GM21723 (cell line): ENCODE measurements at regions not wholly inside any gene's neighbourhood (a gene's known extent, or its start where the extent isn't known, plus 50 kb on each side); places are given as distances from the start of the nearest gene placed in this dataset.

ENCODE experiments used
- ATAC-seq: cut with Tn5 transposase; IDR thresholded peaks from one replicate; pipeline ENCODE4 v1.9.1; 2021; ENCODE audit warnings: mild to moderate bottlenecking, moderate library complexity; ENCODE audit not compliant: unreplicated experiment

DNA sequence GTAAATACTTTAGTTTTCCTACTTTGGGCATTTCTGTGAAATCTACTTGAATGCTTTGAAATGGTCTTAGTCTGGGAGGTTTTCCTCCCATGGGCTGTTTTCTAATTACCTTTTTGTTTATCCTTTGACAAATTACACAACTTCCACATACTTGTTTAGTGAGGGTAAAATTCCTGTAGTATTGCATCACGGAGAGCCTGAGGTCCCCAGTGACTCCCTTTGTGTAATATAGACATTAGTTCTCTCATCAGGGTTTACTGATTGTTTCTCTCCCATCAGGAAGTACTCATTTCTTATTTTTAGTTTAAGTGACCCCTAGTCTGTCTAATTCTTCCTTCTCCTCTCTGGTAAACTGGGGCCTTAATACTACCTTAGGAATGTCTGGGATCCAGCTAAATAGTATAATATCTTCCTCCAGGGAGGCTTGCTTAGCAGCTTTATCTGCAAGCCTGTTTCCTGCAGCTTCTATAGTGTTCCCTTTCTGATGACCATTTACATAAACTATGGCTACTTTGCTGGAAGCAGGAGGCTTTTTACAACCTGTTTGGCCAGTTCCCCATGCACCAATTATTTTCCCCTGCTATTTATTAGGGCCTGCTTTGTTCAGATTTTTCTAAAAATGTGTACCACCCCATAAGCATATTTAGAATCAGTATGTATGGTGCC, 87.2 kb upstream of the XCR1 start:
- ATAC-seq = no peak

DNA sequence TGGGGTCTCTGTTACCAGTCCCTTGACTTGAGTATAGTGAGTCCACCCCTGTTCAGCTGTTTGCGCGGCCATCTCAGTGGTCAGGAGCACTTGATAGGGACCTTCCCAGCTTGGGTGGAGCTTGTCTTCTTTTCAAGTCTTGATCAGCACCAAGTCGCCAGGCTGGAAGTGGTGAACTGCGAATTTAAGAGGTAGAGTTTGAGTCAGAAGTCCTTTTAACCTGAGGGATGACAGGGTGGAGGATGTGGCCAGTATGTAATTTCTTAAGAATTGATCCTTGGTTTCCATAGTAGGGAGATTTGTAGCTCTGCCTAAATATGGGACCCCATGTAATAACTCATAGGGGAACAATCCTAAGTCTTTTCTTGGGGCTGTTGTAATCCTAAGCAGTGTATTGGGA, 86.3 kb upstream of the XCR1 start:
- ATAC-seq = no peak

DNA sequence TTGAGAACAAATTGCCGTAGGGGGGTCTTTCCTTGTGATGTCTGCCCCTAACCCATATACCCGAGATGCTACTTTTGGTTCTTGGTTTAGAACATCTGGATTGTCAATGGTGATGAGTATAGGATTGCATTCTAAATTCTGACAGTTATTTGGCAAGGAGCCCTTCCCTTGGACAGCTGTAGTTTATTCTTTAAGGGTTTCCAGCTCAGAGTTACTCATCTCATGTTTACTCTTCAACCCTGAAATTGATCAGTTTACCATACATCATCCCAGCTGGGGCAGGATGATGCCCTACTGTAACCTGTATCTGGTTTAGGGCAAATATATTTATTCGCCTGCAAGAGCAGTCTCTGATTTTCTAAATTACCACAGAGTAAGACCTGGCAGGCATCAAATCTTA, 85.7 kb upstream of the XCR1 start:
- ATAC-seq = no peak

DNA sequence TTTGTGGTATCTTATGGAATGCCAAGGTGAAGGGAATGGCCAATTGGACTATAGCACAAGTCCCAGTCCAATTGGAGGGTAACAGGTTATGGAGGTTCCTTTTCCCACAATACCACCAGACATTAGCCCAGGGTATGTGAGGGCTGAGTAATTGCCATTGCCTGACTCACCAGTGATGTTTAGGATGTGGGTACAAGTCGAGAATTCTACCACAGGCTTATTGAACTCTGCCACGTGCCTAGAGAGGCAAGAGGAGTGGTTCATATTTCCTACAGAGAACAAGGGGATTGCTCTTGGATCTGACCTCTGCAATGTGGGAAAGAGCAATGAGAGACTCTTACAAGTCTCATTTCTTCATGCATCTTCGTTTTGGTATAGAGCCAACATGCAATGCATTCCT, 85.0 kb upstream of the XCR1 start:
- no peak for ATAC-seq

DNA sequence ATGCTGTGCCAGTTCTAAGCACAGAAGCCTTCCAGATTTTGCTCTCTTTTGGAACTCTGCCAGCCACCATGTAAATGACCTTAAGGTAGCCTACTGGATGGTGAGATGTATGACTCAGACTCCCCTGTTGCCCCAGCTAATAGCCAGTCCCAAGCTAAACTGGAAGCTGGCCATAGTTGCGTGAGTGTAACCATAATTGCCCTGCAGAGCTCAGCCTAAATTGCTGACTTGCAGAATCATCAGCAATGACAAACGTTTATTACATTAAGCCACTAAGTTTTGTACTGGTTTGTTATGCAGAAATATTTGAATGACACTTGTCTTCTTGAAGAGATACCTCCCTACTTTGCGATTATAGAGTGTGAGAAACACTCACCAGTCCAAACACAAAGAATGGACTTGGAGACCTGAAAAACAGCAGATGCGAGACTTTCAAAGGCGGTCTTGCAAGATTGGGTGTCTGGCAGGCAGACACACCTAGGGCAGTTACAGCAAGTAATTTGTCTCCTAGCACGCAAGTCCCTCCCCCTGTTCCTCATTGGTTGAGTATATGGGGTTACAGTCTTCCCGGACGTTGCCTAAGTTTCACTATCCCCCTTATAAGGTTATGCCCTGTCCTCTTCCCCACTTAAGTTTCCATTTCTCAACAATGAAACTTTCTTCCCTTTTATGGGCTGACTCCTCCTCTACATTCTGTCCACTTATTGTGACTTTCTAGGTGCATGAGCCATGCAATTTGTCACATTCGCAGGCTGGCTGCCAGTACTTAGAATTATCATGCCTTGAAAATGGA, 83.6 kb upstream of the XCR1 start:
- peak; percentile 44 for ATAC-seq

DNA sequence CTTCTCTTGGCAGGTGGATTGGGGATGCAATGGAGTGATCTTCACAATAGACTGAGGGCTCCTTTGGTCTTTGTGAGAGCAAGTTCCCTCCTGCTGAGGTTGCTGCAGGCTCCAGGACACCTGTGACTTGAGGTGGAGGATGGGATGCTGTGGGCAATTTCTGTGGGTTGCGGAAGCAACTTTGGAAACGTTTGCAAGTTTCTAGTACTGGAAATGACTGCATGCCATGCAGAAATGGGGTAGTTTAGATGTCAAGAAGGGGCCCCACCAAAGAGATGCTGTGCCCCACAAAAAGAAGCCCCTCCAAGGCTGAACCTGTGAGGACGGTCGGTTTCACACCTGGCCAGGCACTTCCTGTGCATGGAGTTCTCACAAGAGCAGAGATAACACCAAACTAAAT, 80.4 kb upstream of the XCR1 start:
- no peak for ATAC-seq

DNA sequence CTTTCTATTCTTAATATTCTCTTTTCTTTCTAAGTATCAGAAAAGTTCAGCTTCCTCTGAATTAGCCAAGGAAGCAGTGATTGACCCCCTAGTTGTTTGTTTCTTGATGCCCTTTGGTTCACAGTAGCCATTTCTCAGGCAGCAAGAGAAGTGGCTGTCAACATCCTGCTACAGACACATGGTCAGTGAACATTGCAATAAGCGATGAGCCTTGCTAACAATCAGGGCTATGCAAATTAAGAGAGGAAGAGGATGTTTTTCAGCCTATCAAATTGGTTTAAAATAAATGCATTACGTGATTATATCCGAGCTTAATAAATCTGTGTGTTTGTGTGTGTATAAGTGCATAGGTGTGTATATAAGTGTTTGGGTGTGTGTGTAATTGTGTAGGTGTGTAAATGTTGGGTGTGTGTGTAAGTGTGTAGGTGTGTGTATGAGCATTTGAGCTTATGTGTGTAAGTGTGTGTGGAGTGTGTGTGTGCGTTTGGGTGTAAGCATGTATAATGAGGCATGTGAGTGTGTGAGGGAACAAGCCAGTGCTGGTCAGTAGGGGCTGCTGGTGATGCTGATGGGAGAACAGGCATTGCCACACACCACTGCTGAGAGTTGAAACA, 78.1 kb upstream of the XCR1 start:
- no peak for ATAC-seq

DNA sequence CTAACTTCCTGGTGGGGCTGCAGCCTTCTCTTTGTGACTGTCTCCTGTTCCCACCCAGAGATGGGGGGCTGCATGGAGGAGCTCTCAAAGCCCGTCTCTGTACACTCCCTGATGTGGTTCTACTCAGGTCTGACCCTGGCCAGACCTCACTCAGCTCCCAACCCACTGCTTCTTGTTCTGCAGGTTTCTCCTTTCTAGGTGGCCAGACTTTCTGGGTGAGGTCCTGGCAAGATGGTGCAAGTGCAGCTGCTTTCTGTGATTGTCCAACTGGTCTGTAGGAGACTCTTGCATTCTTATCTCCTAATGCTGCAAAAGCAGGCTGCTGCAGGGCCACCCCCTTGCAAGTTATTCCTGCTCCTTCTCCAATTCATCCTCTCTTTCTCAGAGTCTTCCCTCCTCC, 77.4 kb upstream of the XCR1 start:
- no peak for ATAC-seq

DNA sequence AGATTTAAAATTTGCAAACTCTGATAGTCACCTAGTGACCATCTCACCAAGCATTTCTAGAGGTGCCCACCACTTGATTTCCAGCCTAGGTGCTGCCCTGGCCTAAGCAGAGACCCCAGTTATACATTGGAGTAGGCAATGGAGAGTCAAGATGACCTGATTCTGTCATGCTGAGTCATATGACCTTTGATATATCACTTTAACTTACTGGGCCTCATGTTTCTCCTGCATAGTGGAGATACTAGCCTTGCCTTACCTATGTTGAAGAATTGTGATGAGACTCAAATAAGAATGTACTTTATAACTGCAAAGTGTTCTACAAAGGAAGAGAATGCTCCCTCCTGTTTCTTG, 75.5 kb upstream of the XCR1 start:
- ATAC-seq = no peak

DNA sequence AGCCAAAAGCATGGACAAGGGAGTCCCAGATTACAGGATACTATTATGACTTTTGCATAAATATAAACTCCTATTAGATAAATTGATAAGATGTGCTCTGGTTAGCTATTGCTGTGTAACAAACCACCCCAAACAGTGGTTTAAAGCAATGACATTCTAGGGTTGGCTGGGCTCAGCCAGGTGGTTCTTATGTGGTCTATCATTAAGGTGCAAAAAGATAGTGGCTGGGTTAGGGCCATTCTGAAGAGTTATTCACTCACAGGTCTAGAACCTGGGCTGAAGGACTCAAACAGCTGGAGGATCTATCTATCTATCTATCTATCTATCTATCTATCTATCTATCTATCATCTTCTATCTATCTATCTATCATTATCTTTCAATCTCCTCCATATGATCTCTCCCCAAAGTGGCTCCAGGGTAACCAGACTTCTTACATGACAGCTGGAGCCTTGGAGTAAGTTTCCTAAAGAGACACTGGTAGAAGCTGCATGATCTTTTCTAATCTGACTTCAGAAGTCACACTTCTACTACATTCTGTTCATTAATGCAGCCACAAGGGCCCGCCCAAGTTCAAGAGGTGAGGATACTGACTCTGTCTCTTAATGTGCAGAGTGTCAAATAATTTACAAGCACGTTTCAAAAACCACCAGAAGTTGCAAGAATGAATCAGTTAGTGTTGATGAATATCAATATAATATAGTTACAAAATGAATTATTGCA, 74.9 kb upstream of the XCR1 start:
- ATAC-seq = no peak

DNA sequence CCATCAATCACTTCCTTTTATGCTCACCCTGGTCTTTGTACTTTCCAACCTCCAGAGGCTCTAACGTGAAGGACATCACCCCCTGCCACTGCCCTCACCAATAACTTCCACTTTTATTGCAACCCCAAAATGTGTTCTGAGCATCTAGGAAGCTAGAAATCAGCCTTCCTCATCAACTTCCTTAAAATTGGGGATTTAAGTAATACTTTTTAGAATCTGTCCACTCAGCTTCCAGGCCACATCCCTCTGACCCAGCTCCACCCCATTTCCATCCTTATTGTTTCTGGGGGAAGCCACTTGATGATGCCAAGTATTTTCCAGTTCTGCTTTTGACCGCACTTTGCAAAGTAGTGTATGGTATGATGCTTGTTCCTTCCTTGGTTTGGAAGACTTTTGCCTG, 73.5 kb upstream of the XCR1 start:
- ATAC-seq = no peak

DNA sequence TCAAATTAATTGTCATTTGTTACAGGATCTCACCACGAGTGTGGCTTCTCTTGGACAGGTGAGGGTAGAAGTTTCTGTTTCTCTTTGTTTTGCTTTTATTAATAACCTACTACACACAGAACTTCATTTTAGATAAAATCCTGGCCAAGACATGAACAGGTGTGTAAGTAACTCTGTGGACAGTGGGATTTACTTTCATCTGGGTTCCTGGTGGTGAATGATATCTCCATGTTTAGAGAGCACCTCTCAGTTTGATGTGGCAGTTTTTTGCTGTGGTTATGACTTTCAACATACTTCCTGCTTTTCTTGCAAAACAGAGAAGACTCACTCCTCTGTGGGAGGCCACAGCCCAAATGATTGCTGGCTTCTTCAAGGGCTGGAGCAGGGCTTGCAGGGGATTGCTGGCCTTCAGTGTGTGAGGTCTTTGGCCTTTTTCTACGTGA, 71.1 kb upstream of the XCR1 start:
- peak; percentile 51 for ATAC-seq

DNA sequence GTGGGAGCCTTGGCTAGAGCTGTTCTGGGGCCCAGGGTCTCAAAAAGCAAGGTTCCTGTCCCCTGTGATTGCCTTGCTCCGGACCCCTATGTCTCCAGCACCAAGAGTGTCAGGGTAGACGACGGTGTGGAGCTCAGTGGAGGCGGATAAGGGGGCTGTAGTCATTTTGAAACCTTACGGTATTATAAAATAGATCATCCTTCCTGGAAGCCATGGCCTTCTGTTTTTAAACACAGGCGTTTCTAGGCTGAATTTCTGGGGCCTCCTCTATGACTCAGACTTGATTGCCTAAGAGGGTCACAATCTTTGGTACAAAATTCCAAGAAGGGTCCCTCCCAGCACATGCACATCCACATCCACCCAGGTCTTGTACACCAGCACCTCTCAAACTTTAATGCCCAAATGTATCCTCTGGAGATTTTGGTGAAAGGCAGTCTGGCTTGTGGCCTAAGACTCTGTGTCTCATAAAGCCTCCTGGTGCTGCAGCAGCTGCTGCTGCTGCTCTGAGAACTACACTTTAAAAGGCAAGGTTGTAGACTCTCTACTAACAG, 70.5 kb upstream of the XCR1 start:
- peak; percentile 31 for ATAC-seq

DNA sequence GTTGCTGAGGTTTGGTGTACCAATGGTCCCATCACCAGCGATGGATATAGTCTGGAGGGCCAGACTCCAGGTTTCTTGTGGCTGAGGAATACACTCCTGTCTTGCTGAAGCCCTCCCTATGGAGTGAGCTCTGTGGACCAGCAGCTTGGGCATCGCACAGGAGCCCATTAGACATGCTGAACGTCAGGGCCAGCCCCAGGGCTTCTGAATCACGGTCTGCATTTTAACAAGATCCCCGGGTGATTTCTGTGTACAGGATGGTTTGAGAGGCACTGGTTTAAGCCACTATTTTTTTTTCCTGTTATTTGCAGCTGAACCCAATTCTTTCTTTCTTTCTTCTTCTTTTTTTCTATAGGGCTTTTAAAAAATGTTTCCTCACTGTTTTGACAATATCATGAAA, 69.5 kb upstream of the XCR1 start:
- ATAC-seq = no peak

DNA sequence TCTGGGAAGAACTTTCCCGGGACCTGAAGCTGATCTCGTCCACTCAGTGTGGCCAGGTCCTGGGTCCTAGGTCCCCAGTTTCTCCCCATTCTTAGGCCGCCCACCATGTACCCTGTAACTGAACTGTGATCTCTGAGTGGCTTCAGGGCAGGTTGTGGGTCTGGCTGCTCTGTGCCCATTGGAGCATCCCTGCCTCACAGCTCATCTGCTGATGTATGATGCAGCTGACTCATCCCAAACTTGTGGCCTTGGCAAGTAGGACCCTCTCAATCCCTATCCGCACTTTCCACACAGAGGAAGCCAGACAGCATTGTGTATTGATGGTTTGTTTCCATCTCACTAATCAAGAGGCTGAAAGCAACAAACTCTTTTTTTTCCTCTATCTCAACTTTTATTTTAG, 69.1 kb upstream of the XCR1 start:
- no peak for ATAC-seq

DNA sequence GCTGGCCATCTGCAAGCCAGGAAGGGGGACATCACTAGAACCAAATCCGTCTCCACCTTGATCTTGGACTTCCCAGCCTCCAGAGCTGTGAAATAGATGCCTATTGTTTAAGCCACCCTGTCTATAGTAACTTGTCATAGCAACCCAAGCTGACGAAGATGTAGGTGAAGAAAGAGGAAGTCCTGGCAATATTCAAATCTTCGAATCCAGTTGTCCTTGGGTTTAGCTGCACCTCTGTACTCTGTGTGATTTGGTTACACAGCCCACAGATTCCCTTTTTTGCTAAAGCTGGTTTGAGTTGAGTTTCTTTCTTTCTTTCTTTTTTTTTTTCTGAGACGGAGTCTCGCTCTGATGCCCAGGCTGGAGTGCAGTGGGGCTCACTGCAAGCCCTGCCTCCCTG, 68.0 kb upstream of the XCR1 start:
- peak; percentile 59 for ATAC-seq

DNA sequence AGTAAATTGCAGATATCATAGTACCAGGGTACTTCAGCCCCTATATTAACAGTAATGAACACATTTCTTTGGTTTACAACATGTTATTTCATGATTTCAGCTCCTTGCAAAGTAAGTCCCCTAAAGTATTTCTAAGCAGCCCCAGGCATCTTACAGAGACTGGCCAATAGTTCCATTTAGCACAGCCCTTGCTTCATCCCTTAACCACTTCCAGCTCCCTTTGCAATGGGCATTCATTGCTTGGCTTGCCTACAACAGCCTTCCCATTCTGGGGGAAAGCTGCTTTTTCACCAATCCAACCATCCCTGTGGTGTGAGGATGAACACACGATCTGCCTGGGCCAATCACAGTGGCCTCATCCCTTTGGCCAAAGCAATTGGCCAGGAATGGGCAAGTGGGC, 67.2 kb upstream of the XCR1 start:
- no peak for ATAC-seq

DNA sequence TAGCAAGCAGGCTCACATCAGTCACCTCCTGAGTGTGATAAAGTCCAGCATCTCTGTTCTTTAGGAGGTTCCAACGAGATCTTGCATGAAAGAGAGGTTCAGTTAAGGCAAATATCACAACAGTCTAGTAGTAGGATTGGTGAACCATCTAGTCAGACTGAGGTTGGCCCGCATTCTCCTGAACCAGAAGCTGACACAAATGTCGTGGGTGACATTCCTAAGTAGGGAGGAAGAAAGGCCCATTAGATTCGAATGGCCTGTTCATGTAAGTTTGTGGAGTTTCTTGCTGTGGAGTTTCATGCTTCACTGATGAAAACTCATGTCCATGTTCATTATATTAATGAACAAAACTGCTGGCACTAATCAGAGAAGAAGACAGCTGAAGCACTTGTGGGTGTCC, 66.7 kb upstream of the XCR1 start:
- no peak for ATAC-seq

DNA sequence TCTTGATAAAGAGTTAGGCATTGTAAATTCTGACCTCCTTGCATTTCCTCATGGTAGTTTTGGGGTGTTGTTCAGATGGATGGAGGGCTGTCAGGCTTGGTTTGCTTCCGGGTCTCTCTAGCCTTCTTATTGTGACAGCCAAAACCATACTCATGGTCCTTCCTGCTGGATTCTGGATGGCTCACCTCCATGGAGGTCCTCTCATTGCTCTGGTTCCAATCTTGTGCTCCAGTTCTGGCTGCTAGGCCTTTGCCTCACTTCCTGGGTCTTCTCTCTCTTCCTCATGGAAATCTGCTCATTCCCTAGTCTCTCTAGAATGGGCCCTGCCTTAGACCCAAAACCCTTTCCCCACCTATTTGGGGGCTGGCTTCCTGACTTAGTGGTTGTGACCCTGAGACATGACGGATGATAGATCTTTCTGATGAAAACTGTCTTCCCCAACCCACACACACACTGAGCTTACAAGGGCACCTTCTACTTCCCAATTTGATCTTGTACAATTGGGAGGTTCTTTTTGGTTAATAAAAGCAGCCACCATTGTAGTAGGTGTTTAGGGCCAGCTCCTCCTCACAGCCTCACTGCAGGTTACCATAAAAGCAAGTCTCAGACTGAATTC, 66.2 kb upstream of the XCR1 start:
- no peak for ATAC-seq

DNA sequence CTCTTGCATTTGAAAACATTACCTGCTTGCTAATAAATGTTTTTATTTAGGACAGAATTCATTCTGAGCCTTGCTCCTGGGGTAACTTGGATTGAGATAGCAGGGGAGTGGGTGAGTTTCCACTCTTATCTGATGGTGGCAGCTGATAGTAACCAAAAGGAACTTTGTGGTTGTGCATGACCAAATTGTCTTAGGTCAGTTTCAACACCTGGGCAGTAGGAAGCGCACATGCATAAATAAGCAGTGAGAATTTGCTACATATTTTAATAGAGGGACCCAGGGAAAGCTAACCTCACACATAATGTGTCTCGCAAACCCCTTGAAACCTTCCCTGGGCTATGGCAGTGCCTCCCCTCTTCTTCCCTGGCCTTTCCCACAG, 65.4 kb upstream of the XCR1 start:
- ATAC-seq = peak; percentile 37
